ENCODE measurements at regions not wholly inside any gene's neighbourhood (a gene's known extent, or its start where the extent isn't known, plus 50 kb on each side); places are given as distances from the start of the nearest gene placed in this dataset.

GRCh38 chr17:56733833-56734232 is 99.9 kb downstream of the C17orf67 start:
- DNase-seq (ENCODE audit: low read depth in 1 of 2, low spot score in 1 of 2) (no peak), FAIRE-seq (no peak), ATAC-seq (no peak)
- Histone ChIP-seq H3K4me2 (no peak overlapping the region), H3K4me1 (no peaks in the 10 kb centered on the region), H3K9me3 (no peaks in the 10 kb centered on the region), H3K27ac (no peak overlapping the region), H3K4me3 (no peak overlapping the region)
- ChIA-PET CTCF (interaction anchor here (1.2 to 2.9 kb wide), 4 partner anchors 18 to 142 kb away, joined by 4 to 15 read pairs (median 6); no protein-coding TSS in a partner anchor), POLR2A (no interaction called here)
- TF ChIP-seq JUNB (IDR thresholded peaks at IDR 0.05), result no peak
- no peak for TF ChIP-seq ZFP36 (IDR thresholded peaks at IDR 0.05; ENCODE audit: borderline replicate concordance, partially characterized antibody)
- whole genome bisulfite sequencing (ENCODE audit: missing lambda C conversion rate), result 76% methylated on average over 5 of the region's 5 CpGs

GRCh38 chr17:56735842-56736241 is 97.9 kb downstream of the C17orf67 start:
- ChIA-PET CTCF (interaction anchor here (0.9 to 2.9 kb wide), 4 partner anchors 18 to 144 kb away, joined by 3 to 15 read pairs (median 6); no protein-coding TSS in a partner anchor), POLR2A (no interaction called here)
- Histone ChIP-seq H3K27ac (no peak overlapping the region), H3K4me2 (no peak overlapping the region), H3K4me3 (no peak overlapping the region), H3K4me1 (no peaks in the 10 kb centered on the region), H3K9me3 (no peaks in the 10 kb centered on the region)
- DNase-seq (ENCODE audit: low read depth in 1 of 2, low spot score in 1 of 2) (no peak), FAIRE-seq (peak; percentile 46), ATAC-seq (no peak)
- TF ChIP-seq RFX5 (IDR thresholded peaks at IDR 0.05) (no peak), JUNB (IDR thresholded peaks at IDR 0.05) (no peak), NPAS2 (CRISPR knock-in tag; IDR thresholded peaks at IDR 0.05; ENCODE audit: borderline replicate concordance) (no peak), HOXB13 (CRISPR knock-in tag; IDR thresholded peaks at IDR 0.05; ENCODE audit: low read depth) (no peak), FOSB (CRISPR knock-in tag; IDR thresholded peaks at IDR 0.05) (no peak), KDM5A (IDR thresholded peaks at IDR 0.05) (no peak), HOXB5 (CRISPR knock-in tag; IDR thresholded peaks at IDR 0.05) (no peak)
- 66% methylated on average over 6 of the region's 6 CpGs for WGBS (ENCODE audit: missing lambda C conversion rate)

- Histone ChIP-seq H3K9me3 (no peaks in the 10 kb centered on the region), H3K4me2 (no peak overlapping the region), H3K4me1 (no peaks in the 10 kb centered on the region), H3K27ac (no peak overlapping the region), H3K4me3 (no peak overlapping the region)
- 57% methylated on average over 22 of the region's 22 CpGs for WGBS (ENCODE audit: missing lambda C conversion rate)
- CTCF ChIA-PET, result interaction anchor here (0.6 to 2.0 kb wide), 5 partner anchors 13 to 43 kb away, joined by 3 to 14 read pairs (median 4); no protein-coding TSS in a partner anchor
- TF ChIP-seq HEYL (CRISPR knock-in tag; IDR thresholded peaks at IDR 0.05), result no peak
- no peak for TF ChIP-seq KDM1A (IDR thresholded peaks at IDR 0.05; ENCODE audit: low read depth)
- no peak for TF ChIP-seq CHD2 (IDR thresholded peaks at IDR 0.05; ENCODE audit: low read length, partially characterized antibody)
- no peak for TF ChIP-seq TP53 (CRISPR knock-in tag; IDR thresholded peaks at IDR 0.05)
- no peak for TF ChIP-seq SMC3 (IDR thresholded peaks at IDR 0.05)
- TF ChIP-seq CHD4 (IDR thresholded peaks at IDR 0.05; ENCODE audit: borderline replicate concordance), result no peak
- no peak for TF ChIP-seq FOSL2 (IDR thresholded peaks at IDR 0.05)
- no peak for TF ChIP-seq FOSL2 (CRISPR knock-in tag; IDR thresholded peaks at IDR 0.05)
- DNase-seq (ENCODE audit: low read depth in 1 of 2, low spot score in 1 of 2) (no peak), ATAC-seq (no peak), FAIRE-seq (no peak)
- POLR2A ChIA-PET, result no interaction called here
Observed at GRCh38 chr17:56737421-56738161, 96.1 kb downstream of the C17orf67 start.

- no peak for DNase-seq (ENCODE audit: low read depth in 1 of 2, low spot score in 1 of 2)
- ATAC-seq, result no peak
- no peak overlapping the region for H3K4me3 ChIP-seq
- ChIA-PET POLR2A (interaction anchor here (0.6 kb wide), 1 partner anchor 239 kb away, joined by 3 read pairs; the partner anchor contains the start of gene SCPEP1), CTCF (interaction anchor here (1.4 to 1.5 kb wide), 2 partner anchors 24 to 147 kb away, joined by 4 read pairs; no protein-coding TSS in a partner anchor)
- no peak for FAIRE-seq
- peaks cover 3% of the 10 kb centered on the region; the same call in 1 of the 3 replicates for H3K9me3 ChIP-seq
- no peak for TF ChIP-seq RARB (CRISPR knock-in tag; IDR thresholded peaks at IDR 0.05)
- TF ChIP-seq ATOH8 (CRISPR knock-in tag; IDR thresholded peaks at IDR 0.05; ENCODE audit: low read depth), result no peak
- TF ChIP-seq ZFP36 (IDR thresholded peaks at IDR 0.05; ENCODE audit: borderline replicate concordance, partially characterized antibody), result no peak
- no peak for TF ChIP-seq FOXS1 (CRISPR knock-in tag; IDR thresholded peaks at IDR 0.05)
- no peak for TF ChIP-seq HMGXB4 (CRISPR knock-in tag; IDR thresholded peaks at IDR 0.05; ENCODE audit: borderline replicate concordance)
- no peak for TF ChIP-seq NFE2L2 (conservative IDR thresholded peaks at IDR 0.05; ENCODE audit: low read length)
- TF ChIP-seq KDM5A (IDR thresholded peaks at IDR 0.05), result no peak
- no peak for TF ChIP-seq TFCP2L1 (CRISPR knock-in tag; IDR thresholded peaks at IDR 0.05)
- no peak for TF ChIP-seq RCOR1 (IDR thresholded peaks at IDR 0.05; ENCODE audit: low read depth, low read length)
- TF ChIP-seq PHF8 (IDR thresholded peaks at IDR 0.05; ENCODE audit: borderline replicate concordance, low read depth), result no peak
- no peak overlapping the region for H3K27ac ChIP-seq
- H3K4me1 ChIP-seq, result no peaks in the 10 kb centered on the region
- no peak overlapping the region for H3K4me2 ChIP-seq
Observed at GRCh38 chr17:56739376-56739775, 94.3 kb downstream of the C17orf67 start.
